ENCODE measurements at regions not wholly inside any gene's neighbourhood (a gene's known extent, or its start where the extent isn't known, plus 50 kb on each side); places are given as distances from the start of the nearest gene placed in this dataset.

GRCh38 chr2:71849111-71849510, 298.6 kb downstream of the CYP26B1 start (continued):
- TF ChIP-seq CTCF (conservative IDR thresholded peaks at IDR 0.05; ENCODE audit: low read depth in 2 of 2) (no peak), REST (IDR thresholded peaks at IDR 0.05; ENCODE audit: unreplicated experiment) (no peak)

- Histone ChIP-seq H3K79me2 (replicated peaks; ENCODE audit: insufficient read depth) (no peaks in the 10 kb centered on the region), H3K27ac (ENCODE audit: low read depth) (no peak overlapping the region), H3K36me3 (ENCODE audit: insufficient read depth) (no peaks in the 10 kb centered on the region), H3F3A (replicated peaks; ENCODE audit: low read depth) (no peaks in the 10 kb centered on the region), H3K4me1 (ENCODE audit: insufficient read depth) (no peaks in the 10 kb centered on the region), H2AFZ (no peak overlapping the region), H3K27me3 (ENCODE audit: insufficient read depth) (no peaks in the 10 kb centered on the region), H3K4me2 (no peak overlapping the region), H4K20me1 (replicated peaks; ENCODE audit: insufficient read depth) (no peaks in the 10 kb centered on the region), H3K9me2 (ENCODE audit: insufficient read depth) (no peaks in the 10 kb centered on the region; the same call in 1 of the 2 replicates), H3K4me3 (no peak overlapping the region)
- DNase-seq (ENCODE audit: low spot score) (no peak), ATAC-seq (no peak)
- no peaks in the 10 kb centered on the region for H3K9me3 Mint-ChIP-seq
- peaks cover 3% of the 10 kb centered on the region for H3K27me3 Mint-ChIP-seq (ENCODE audit: insufficient read depth, low read depth, poor library complexity)
- H3K4me1 Mint-ChIP-seq: no peaks in the 10 kb centered on the region; the same call in 1 of the 3 replicates
- H3K36me3 Mint-ChIP-seq (ENCODE audit: low read depth): no peaks in the 10 kb centered on the region
- no peak overlapping the region for H3K4me3 Mint-ChIP-seq
- H3K27ac Mint-ChIP-seq: no peak overlapping the region
- no peak for TF ChIP-seq CREB1 (CRISPR knock-in tag; IDR thresholded peaks at IDR 0.05; ENCODE audit: low read depth)
- TF ChIP-seq NANOG (IDR thresholded peaks at IDR 0.05; ENCODE audit: borderline replicate concordance): no peak
- TF ChIP-seq ZNF331 (CRISPR knock-in tag; IDR thresholded peaks at IDR 0.05; ENCODE audit: low read depth): no peak
- no peak for TF ChIP-seq EZH2phosphoT487 (IDR thresholded peaks at IDR 0.05; ENCODE audit: unreplicated experiment)
- no peak for TF ChIP-seq STAT1 (IDR thresholded peaks at IDR 0.05; ENCODE audit: unreplicated experiment)
- TF ChIP-seq POLR2AphosphoS5 (IDR thresholded peaks at IDR 0.05; ENCODE audit: low read depth): no peak
- no peak for TF ChIP-seq REST (IDR thresholded peaks at IDR 0.05; ENCODE audit: unreplicated experiment)
- no peak for TF ChIP-seq ZNF114 (CRISPR knock-in tag; IDR thresholded peaks at IDR 0.05)
- no peak for TF ChIP-seq EZH2 (IDR thresholded peaks at IDR 0.05; ENCODE audit: low read depth, unreplicated experiment)
- TF ChIP-seq JUNB (IDR thresholded peaks at IDR 0.05; ENCODE audit: unreplicated experiment): no peak
- TF ChIP-seq CTCF (conservative IDR thresholded peaks at IDR 0.05; ENCODE audit: low read depth in 2 of 2): no peak
- no peak for TF ChIP-seq ETS1 (IDR thresholded peaks at IDR 0.05)
These were observed 300.9 kb downstream of the CYP26B1 start for GRCh38 chr2:71846669-71847291.
